HEK293T (cell line): ENCODE measurements at regions not wholly inside any gene's neighbourhood (a gene's known extent, or its start where the extent isn't known, plus 50 kb on each side); places are given as distances from the start of the nearest gene placed in this dataset.

Source experiments
- SUZ12 ChIP-seq: fragments of 450-650 bp; IDR thresholded peaks from 2 replicates; pipeline ENCODE4 v1.6.1; 2016; ENCODE audit warnings: mild to moderate bottlenecking
- ZNF384 ChIP-seq: fragments of 450-650 bp; IDR thresholded peaks from 2 replicates; pipeline ENCODE4 v1.6.1; 2016
- TF ChIP-seq, protein P1 (sequence below): fragments of 450-650 bp; IDR thresholded peaks from 2 replicates; pipeline ENCODE4 v1.6.1; 2016

- TF ChIP-seq SUZ12: no peak
- TF ChIP-seq, protein P1, sequence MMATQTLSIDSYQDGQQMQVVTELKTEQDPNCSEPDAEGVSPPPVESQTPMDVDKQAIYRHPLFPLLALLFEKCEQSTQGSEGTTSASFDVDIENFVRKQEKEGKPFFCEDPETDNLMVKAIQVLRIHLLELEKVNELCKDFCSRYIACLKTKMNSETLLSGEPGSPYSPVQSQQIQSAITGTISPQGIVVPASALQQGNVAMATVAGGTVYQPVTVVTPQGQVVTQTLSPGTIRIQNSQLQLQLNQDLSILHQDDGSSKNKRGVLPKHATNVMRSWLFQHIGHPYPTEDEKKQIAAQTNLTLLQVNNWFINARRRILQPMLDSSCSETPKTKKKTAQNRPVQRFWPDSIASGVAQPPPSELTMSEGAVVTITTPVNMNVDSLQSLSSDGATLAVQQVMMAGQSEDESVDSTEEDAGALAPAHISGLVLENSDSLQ: no peak
- TF ChIP-seq ZNF384: no peak
These were observed 110.7 kb upstream of the EFNA5 start for GRCh38 chr5:107781451-107781850.
